OCI-LY7 (cell line): ENCODE measurements at regions not wholly inside any gene's neighbourhood (a gene's known extent, or its start where the extent isn't known, plus 50 kb on each side); places are given as distances from the start of the nearest gene placed in this dataset.

Source experiments
- BruUV-seq: library from RNA; stranded (reverse); fragments of 400-500 nt; replicated peaks from 2 replicates; lab custom pipeline; 2021; lab: Mats Ljungman, UMichigan
- CTCF ChIA-PET: fragments of 300-600 bp; sonication (Branson Sonifier 250); formaldehyde crosslinking; loops from one replicate; lab custom pipeline; 2022; ENCODE audit warnings: antibody characterized with exemption; ENCODE audit not compliant: unreplicated experiment; lab: Charles Lee
- POLR2A ChIA-PET: fragments of 300-600 bp; sonication (Branson Sonifier 250); formaldehyde crosslinking; loops from one replicate; lab custom pipeline; 2022; ENCODE audit warnings: antibody characterized with exemption; lab: Charles Lee
- DNase-seq: peaks from one replicate; pipeline ENCODE4 v3.0.0-alpha.2; 2015; ENCODE audit warnings: low spot score
- H2AFZ ChIP-seq: fragments of 200-600 bp; sonication (generic), shearing (Covaris generic); 2 replicates; pipeline ENCODE4 v1.6.1; 2014; ENCODE audit warnings: mild to moderate bottlenecking, antibody characterized with exemption, low read length, moderate library complexity
- H3K27ac ChIP-seq: fragments of 200-600 bp; sonication (generic); 2 replicates; pipeline ENCODE4 v1.5.1; 2014; ENCODE audit warnings: mixed run types, low read depth, mild to moderate bottlenecking, moderate library complexity, low read length, inconsistent platforms; ENCODE audit not compliant: poor library complexity, severe bottlenecking
- H3K36me3 ChIP-seq: fragments of 200-600 bp; sonication (generic); 2 replicates; pipeline ENCODE4 v1.6.1; 2014; ENCODE audit warnings: mild to moderate bottlenecking, antibody characterized with exemption, low read length, moderate library complexity, mixed read lengths; ENCODE audit not compliant: insufficient read depth
- H3K4me1 ChIP-seq: fragments of 200-600 bp; sonication (generic); 2 replicates; pipeline ENCODE4 v1.5.1; 2014; ENCODE audit warnings: mild to moderate bottlenecking, low read length; ENCODE audit not compliant: insufficient read depth, poor library complexity, severe bottlenecking
- H3K4me2 ChIP-seq: fragments of 200-600 bp; sonication (generic); 2 replicates; pipeline ENCODE4 v1.6.1; 2014; ENCODE audit warnings: mild to moderate bottlenecking, low read length
- H3K4me3 ChIP-seq: fragments of 200-600 bp; sonication (generic); 2 replicates; pipeline ENCODE4 v1.5.1; 2014; ENCODE audit warnings: mild to moderate bottlenecking, low read depth, low read length; ENCODE audit not compliant: poor library complexity, severe bottlenecking
- H3K79me2 ChIP-seq: fragments of 200-600 bp; sonication (generic); 2 replicates; pipeline ENCODE4 v1.6.1; 2016; ENCODE audit warnings: low read depth, mild to moderate bottlenecking, low read length, moderate library complexity, mixed read lengths; ENCODE audit not compliant: insufficient read depth
- H3K9me2 ChIP-seq: fragments of 200-600 bp; sonication (generic); 2 replicates; pipeline ENCODE4 v1.6.1; 2016; ENCODE audit warnings: mild to moderate bottlenecking, low read length, mixed read lengths; ENCODE audit not compliant: insufficient read depth
- H3K9me3 ChIP-seq: fragments of 200-600 bp; sonication (generic); 2 replicates; pipeline ENCODE4 v1.6.1; 2014; ENCODE audit warnings: mild to moderate bottlenecking, mixed run types, low read length, mixed read lengths
- H4K20me1 ChIP-seq: fragments of 200-600 bp; sonication (generic); 2 replicates; pipeline ENCODE4 v1.6.1; 2014; ENCODE audit warnings: mild to moderate bottlenecking, antibody characterized with exemption, low read length, moderate library complexity, mixed read lengths; ENCODE audit not compliant: insufficient read depth
- CTCF ChIP-seq: fragments of 200-600 bp; sonication (generic); conservative IDR thresholded peaks from 2 replicates; pipeline ENCODE4 v1.5.1; 2014; ENCODE audit warnings: mild to moderate bottlenecking, antibody characterized with exemption, low read length, moderate library complexity, mixed read lengths
- EZH2phosphoT487 ChIP-seq: fragments of 200-600 bp; sonication (generic); IDR thresholded peaks from 2 replicates; pipeline ENCODE4 v1.6.1; 2018; ENCODE audit warnings: low read depth, borderline replicate concordance, mild to moderate bottlenecking, mixed run types, antibody characterized with exemption, low read length, moderate library complexity, mixed read lengths
- intact Hi-C: fragments of 100-400 bp; cut with micrococcal nuclease; formaldehyde crosslinking; loops from one replicate; pipeline ENCODE4 v1.10.0; 2022; ENCODE audit not compliant: unreplicated experiment

- no peak for DNase-seq
- H3K36me3 ChIP-seq = no peaks in the 10 kb centered on the region
- no peak for TF ChIP-seq EZH2phosphoT487
- no peak for TF ChIP-seq CTCF
- H2AFZ ChIP-seq = no peak overlapping the region
- no TSS peak for BruUV-seq
- no peak overlapping the region for H3K4me3 ChIP-seq
- CTCF ChIA-PET = no interaction called here
- no peaks in the 10 kb centered on the region for H3K9me2 ChIP-seq
- intact Hi-C loops = no loop called here
- no peak overlapping the region for H3K4me2 ChIP-seq
- H3K9me3 ChIP-seq = no peaks in the 10 kb centered on the region
- POLR2A ChIA-PET = no interaction called here
- H3K4me1 ChIP-seq = peaks cover 2% of the 10 kb centered on the region
- H3K27ac ChIP-seq = no peak overlapping the region
- no peaks in the 10 kb centered on the region for H3K79me2 ChIP-seq
- no peaks in the 10 kb centered on the region for H4K20me1 ChIP-seq
These were observed 137.4 kb downstream of the PAPOLA start for GRCh38 chr14:96639550-96639949.

GRCh38 chr14:96648506-96649326 is 146.5 kb downstream of the PAPOLA start:
- Histone ChIP-seq H3K4me3 (no peak overlapping the region), H3K4me2 (no peak overlapping the region), H3K4me1 (no peaks in the 10 kb centered on the region), H4K20me1 (no peaks in the 10 kb centered on the region), H3K9me2 (no peaks in the 10 kb centered on the region), H3K9me3 (no peaks in the 10 kb centered on the region), H2AFZ (no peak overlapping the region), H3K79me2 (no peaks in the 10 kb centered on the region), H3K27ac (no peak overlapping the region), H3K36me3 (no peaks in the 10 kb centered on the region)
- no peak for TF ChIP-seq EZH2phosphoT487
- no peak for TF ChIP-seq CTCF
- CTCF ChIA-PET = no interaction called here
- BruUV-seq = no TSS peak
- POLR2A ChIA-PET = no interaction called here
- no peak for DNase-seq
- intact Hi-C loops = no loop called here

GRCh38 chr14:96649327-96649601 is 147.1 kb downstream of the PAPOLA start:
- no peak overlapping the region for H2AFZ ChIP-seq
- H3K4me1 ChIP-seq = no peaks in the 10 kb centered on the region
- no peaks in the 10 kb centered on the region for H3K9me3 ChIP-seq
- TF ChIP-seq CTCF (no peak), EZH2phosphoT487 (no peak)
- H3K4me2 ChIP-seq = no peak overlapping the region
- CTCF ChIA-PET = no interaction called here
- no peaks in the 10 kb centered on the region for H3K79me2 ChIP-seq
- H3K27ac ChIP-seq = no peak overlapping the region
- no peaks in the 10 kb centered on the region for H3K36me3 ChIP-seq
- H3K9me2 ChIP-seq = no peaks in the 10 kb centered on the region
- intact Hi-C loops = no loop called here
- no peak for DNase-seq
- no peak overlapping the region for H3K4me3 ChIP-seq
- no peaks in the 10 kb centered on the region for H4K20me1 ChIP-seq
- BruUV-seq = no TSS peak
- POLR2A ChIA-PET = no interaction called here
